SU-DHL-6 (cell line): ENCODE measurements at regions not wholly inside any gene's neighbourhood (a gene's known extent, or its start where the extent isn't known, plus 50 kb on each side); places are given as distances from the start of the nearest gene placed in this dataset.

Experiments used
- CTCF ChIP-seq: fragments of 200-600 bp; sonication (generic); IDR thresholded peaks from one replicate; pipeline ENCODE4 v1.5.1; 2017; ENCODE audit warnings: antibody characterized with exemption, mild to moderate bottlenecking, low read length, moderate library complexity; ENCODE audit not compliant: insufficient read depth, poor library complexity, severe bottlenecking
- EZH2phosphoT487 ChIP-seq: fragments of 200-600 bp; sonication (generic), shearing (Covaris generic); conservative IDR thresholded peaks from 2 replicates; pipeline ENCODE4 v1.6.1; 2018; ENCODE audit warnings: mild to moderate bottlenecking, antibody characterized with exemption, low read length, moderate library complexity, mixed read lengths

GRCh38 chr7:94311515-94311914 is 83.2 kb upstream of the COL1A2 start:
- TF ChIP-seq CTCF = no peak
- no peak for TF ChIP-seq EZH2phosphoT487
